GM23338 (cell line): ENCODE measurements at regions not wholly inside any gene's neighbourhood (a gene's known extent, or its start where the extent isn't known, plus 50 kb on each side); places are given as distances from the start of the nearest gene placed in this dataset.

Experiments
- ATAC-seq: fragments of 200-7000 bp; cut with Tn5 transposase; 3 replicates; pipeline ENCODE4 v1.9.1; 2020
- DNase-seq: peaks from one replicate; pipeline ENCODE4 v3.0.0-alpha.2; 2015; ENCODE audit warnings: low spot score
- H2AFZ ChIP-seq: fragments of 200-600 bp; sonication (generic); 2 replicates; pipeline ENCODE4 v1.8.0; 2016; ENCODE audit warnings: antibody characterized with exemption, mild to moderate bottlenecking, moderate library complexity
- H3F3A ChIP-seq: fragments of 200-600 bp; sonication (generic); replicated peaks from 2 replicates; pipeline ENCODE4 v1.8.0; 2017; ENCODE audit warnings: antibody characterized with exemption, mixed run types, low read depth
- H3K27ac ChIP-seq: fragments of 200-600 bp; sonication (generic); 2 replicates; pipeline ENCODE4 v1.6.1; 2016; ENCODE audit warnings: low read depth
- H3K27me3 ChIP-seq: fragments of 200-600 bp; sonication (generic); 2 replicates; pipeline ENCODE4 v1.8.0; 2016; ENCODE audit warnings: mild to moderate bottlenecking, mixed run types, moderate library complexity; ENCODE audit not compliant: insufficient read depth
- H3K36me3 ChIP-seq: fragments of 200-600 bp; sonication (generic); 2 replicates; pipeline ENCODE4 v1.8.0; 2016; ENCODE audit warnings: mild to moderate bottlenecking; ENCODE audit not compliant: insufficient read depth
- H3K4me1 ChIP-seq: fragments of 200-600 bp; sonication (generic); 2 replicates; pipeline ENCODE4 v1.8.0; 2016; ENCODE audit warnings: mild to moderate bottlenecking, moderate library complexity; ENCODE audit not compliant: insufficient read depth
- H3K4me2 ChIP-seq: fragments of 200-600 bp; sonication (generic); 2 replicates; pipeline ENCODE4 v1.7.1; 2017; ENCODE audit warnings: mixed run types
- H3K4me3 ChIP-seq: fragments of 200-600 bp; sonication (generic); 2 replicates; pipeline ENCODE4 v1.6.1; 2016; ENCODE audit warnings: mixed run types
- H3K79me2 ChIP-seq: fragments of 200-600 bp; sonication (generic); replicated peaks from 2 replicates; pipeline ENCODE4 v1.8.0; 2017; ENCODE audit warnings: mild to moderate bottlenecking; ENCODE audit not compliant: insufficient read depth
- H3K9me2 ChIP-seq: fragments of 200-600 bp; sonication (generic); 2 replicates; pipeline ENCODE4 v1.8.0; 2017; ENCODE audit not compliant: insufficient read depth
- H4K20me1 ChIP-seq: fragments of 200-600 bp; sonication (generic); replicated peaks from 2 replicates; pipeline ENCODE4 v1.8.0; 2017; ENCODE audit warnings: mild to moderate bottlenecking; ENCODE audit not compliant: insufficient read depth
- H3K27ac Mint-ChIP-seq: 2 replicates; pipeline ENCODE4 v1.8.0; 2020; ENCODE audit warnings: inconsistent platforms, mild to moderate bottlenecking, moderate library complexity, mixed read lengths
- H3K27me3 Mint-ChIP-seq: 3 replicates; pipeline ENCODE4 v1.8.0; 2022; ENCODE audit warnings: low read depth, mild to moderate bottlenecking, moderate library complexity, mixed read lengths, inconsistent platforms; ENCODE audit not compliant: insufficient read depth, poor library complexity
- H3K36me3 Mint-ChIP-seq: 3 replicates; pipeline ENCODE4 v1.8.0; 2021; ENCODE audit warnings: low read depth, mild to moderate bottlenecking, inconsistent platforms, moderate library complexity, mixed read lengths
- H3K4me1 Mint-ChIP-seq: 3 replicates; pipeline ENCODE4 v1.8.0; 2020; ENCODE audit warnings: mild to moderate bottlenecking, inconsistent platforms, mixed read lengths
- H3K4me3 Mint-ChIP-seq: 3 replicates; pipeline ENCODE4 v1.8.0; 2021; ENCODE audit warnings: moderate library complexity, mild to moderate bottlenecking, inconsistent platforms, mixed read lengths
- H3K9me3 Mint-ChIP-seq: 3 replicates; pipeline ENCODE4 v1.8.0; 2020; ENCODE audit warnings: moderate library complexity, mild to moderate bottlenecking, inconsistent platforms, mixed read lengths
- CREB1 ChIP-seq: fragments of 250-450 bp; sonication (Bioruptor Pico); IDR thresholded peaks from 2 replicates; pipeline ENCODE4 v1.5.0; 2020; ENCODE audit warnings: low read depth, mild to moderate bottlenecking, moderate library complexity
- EZH2 ChIP-seq: fragments of 200-600 bp; sonication (generic); IDR thresholded peaks from one replicate; pipeline ENCODE4 v1.8.0; 2017; ENCODE audit warnings: antibody characterized with exemption, mild to moderate bottlenecking, low read depth; ENCODE audit not compliant: unreplicated experiment
- EZH2phosphoT487 ChIP-seq: fragments of 200-600 bp; sonication (generic); IDR thresholded peaks from one replicate; pipeline ENCODE4 v1.8.1; 2018; ENCODE audit warnings: antibody characterized with exemption; ENCODE audit not compliant: unreplicated experiment
- JUNB ChIP-seq: IDR thresholded peaks from one replicate; pipeline ENCODE4 v1.6.1; 2016; ENCODE audit warnings: antibody characterized with exemption; ENCODE audit not compliant: unreplicated experiment
- NANOG ChIP-seq: IDR thresholded peaks from 2 replicates; pipeline ENCODE4 v1.6.1; 2016; ENCODE audit warnings: antibody characterized with exemption, borderline replicate concordance
- POLR2AphosphoS5 ChIP-seq: IDR thresholded peaks from 2 replicates; pipeline ENCODE4 v1.6.1; 2016; ENCODE audit warnings: antibody characterized with exemption, low read depth
- STAT1 ChIP-seq: IDR thresholded peaks from one replicate; pipeline ENCODE4 v1.6.1; 2016; ENCODE audit warnings: antibody characterized with exemption; ENCODE audit not compliant: unreplicated experiment
- ZNF114 ChIP-seq: fragments of 250-450 bp; sonication (Bioruptor Pico); IDR thresholded peaks from 2 replicates; pipeline ENCODE4 v1.5.0; 2020; ENCODE audit warnings: mild to moderate bottlenecking, moderate library complexity
- ZNF331 ChIP-seq: fragments of 250-450 bp; sonication (Bioruptor Pico); IDR thresholded peaks from 2 replicates; pipeline ENCODE4 v1.5.0; 2020; ENCODE audit warnings: low read depth, mild to moderate bottlenecking, moderate library complexity
- TF ChIP-seq, protein P1 (sequence below): fragments of 250-450 bp; sonication (Bioruptor Pico); IDR thresholded peaks from 2 replicates; pipeline ENCODE4 v1.5.0; 2020; ENCODE audit warnings: mild to moderate bottlenecking, moderate library complexity
- TF ChIP-seq, protein P2 (sequence below): IDR thresholded peaks from 2 replicates; pipeline ENCODE4 v1.6.1; 2016; ENCODE audit warnings: antibody characterized with exemption
- TF ChIP-seq, protein P3 (sequence below), 2 experiments: fragments of 200-600 bp in 1 of 2; sonication (generic) in 1 of 2; conservative IDR thresholded peaks; 2 replicates each; pipeline versions ENCODE4 v1.5.1 to v1.6.1; 2016 to 2017; ENCODE audit warnings: antibody characterized with exemption in 2 of 2, low read depth in 2 of 2, mild to moderate bottlenecking in 2 of 2, moderate library complexity in 1 of 2
- TF ChIP-seq, protein P4 (sequence below): IDR thresholded peaks from one replicate; pipeline ENCODE4 v1.6.1; 2018; ENCODE audit warnings: antibody characterized with exemption; ENCODE audit not compliant: unreplicated experiment

DNA sequence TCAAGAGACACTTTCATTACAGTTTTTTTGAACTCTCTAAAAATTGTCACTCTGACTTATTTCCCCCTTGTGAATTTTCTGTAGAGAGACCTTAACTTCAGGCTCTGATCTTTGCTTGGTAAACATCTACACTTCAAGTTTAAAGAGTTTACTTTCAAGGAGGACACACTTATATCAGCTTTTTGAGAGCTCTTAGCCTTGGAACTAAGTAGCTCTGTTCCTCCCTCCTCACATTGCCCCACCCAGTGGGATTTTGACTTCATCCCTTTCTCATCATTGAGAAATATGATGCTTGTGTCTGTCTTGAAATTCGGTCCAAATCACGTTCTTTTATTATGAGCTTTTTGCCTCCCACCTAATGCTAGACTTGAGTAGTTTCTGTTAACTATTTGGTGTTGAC is 433.4 kb upstream of the MEIS1 start:
- no peak overlapping the region for H2AFZ ChIP-seq
- Mint-ChIP-seq H3K27ac (no peak overlapping the region), H3K4me3 (no peak overlapping the region), H3K36me3 (no peaks in the 10 kb centered on the region), H3K9me3 (no peaks in the 10 kb centered on the region), H3K4me1 (no peaks in the 10 kb centered on the region), H3K27me3 (no peaks in the 10 kb centered on the region)
- TF ChIP-seq, protein P1, sequence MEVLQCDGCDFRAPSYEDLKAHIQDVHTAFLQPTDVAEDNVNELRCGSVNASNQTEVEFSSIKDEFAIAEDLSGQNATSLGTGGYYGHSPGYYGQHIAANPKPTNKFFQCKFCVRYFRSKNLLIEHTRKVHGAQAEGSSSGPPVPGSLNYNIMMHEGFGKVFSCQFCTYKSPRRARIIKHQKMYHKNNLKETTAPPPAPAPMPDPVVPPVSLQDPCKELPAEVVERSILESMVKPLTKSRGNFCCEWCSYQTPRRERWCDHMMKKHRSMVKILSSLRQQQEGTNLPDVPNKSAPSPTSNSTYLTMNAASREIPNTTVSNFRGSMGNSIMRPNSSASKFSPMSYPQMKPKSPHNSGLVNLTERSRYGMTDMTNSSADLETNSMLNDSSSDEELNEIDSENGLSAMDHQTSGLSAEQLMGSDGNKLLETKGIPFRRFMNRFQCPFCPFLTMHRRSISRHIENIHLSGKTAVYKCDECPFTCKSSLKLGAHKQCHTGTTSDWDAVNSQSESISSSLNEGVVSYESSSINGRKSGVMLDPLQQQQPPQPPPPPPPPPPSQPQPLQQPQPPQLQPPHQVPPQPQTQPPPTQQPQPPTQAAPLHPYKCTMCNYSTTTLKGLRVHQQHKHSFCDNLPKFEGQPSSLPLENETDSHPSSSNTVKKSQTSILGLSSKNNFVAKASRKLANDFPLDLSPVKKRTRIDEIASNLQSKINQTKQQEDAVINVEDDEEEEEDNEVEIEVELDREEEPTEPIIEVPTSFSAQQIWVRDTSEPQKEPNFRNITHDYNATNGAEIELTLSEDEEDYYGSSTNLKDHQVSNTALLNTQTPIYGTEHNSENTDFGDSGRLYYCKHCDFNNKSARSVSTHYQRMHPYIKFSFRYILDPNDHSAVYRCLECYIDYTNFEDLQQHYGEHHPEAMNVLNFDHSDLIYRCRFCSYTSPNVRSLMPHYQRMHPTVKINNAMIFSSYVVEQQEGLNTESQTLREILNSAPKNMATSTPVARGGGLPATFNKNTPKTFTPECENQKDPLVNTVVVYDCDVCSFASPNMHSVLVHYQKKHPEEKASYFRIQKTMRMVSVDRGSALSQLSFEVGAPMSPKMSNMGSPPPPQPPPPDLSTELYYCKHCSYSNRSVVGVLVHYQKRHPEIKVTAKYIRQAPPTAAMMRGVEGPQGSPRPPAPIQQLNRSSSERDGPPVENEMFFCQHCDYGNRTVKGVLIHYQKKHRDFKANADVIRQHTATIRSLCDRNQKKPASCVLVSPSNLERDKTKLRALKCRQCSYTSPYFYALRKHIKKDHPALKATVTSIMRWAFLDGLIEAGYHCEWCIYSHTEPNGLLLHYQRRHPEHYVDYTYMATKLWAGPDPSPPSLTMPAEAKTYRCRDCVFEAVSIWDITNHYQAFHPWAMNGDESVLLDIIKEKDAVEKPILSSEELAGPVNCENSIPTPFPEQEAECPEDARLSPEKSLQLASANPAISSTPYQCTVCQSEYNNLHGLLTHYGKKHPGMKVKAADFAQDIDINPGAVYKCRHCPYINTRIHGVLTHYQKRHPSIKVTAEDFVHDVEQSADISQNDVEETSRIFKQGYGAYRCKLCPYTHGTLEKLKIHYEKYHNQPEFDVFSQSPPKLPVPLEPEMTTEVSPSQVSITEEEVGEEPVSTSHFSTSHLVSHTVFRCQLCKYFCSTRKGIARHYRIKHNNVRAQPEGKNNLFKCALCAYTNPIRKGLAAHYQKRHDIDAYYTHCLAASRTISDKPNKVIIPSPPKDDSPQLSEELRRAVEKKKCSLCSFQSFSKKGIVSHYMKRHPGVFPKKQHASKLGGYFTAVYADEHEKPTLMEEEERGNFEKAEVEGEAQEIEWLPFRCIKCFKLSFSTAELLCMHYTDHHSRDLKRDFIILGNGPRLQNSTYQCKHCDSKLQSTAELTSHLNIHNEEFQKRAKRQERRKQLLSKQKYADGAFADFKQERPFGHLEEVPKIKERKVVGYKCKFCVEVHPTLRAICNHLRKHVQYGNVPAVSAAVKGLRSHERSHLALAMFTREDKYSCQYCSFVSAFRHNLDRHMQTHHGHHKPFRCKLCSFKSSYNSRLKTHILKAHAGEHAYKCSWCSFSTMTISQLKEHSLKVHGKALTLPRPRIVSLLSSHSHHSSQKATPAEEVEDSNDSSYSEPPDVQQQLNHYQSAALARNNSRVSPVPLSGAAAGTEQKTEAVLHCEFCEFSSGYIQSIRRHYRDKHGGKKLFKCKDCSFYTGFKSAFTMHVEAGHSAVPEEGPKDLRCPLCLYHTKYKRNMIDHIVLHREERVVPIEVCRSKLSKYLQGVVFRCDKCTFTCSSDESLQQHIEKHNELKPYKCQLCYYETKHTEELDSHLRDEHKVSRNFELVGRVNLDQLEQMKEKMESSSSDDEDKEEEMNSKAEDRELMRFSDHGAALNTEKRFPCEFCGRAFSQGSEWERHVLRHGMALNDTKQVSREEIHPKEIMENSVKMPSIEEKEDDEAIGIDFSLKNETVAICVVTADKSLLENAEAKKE (CRISPR knock-in tag): no peak
- TF ChIP-seq CREB1 (CRISPR knock-in tag) (no peak), JUNB (no peak), EZH2 (no peak), EZH2phosphoT487 (no peak), NANOG (no peak), STAT1 (no peak), ZNF114 (CRISPR knock-in tag) (no peak), ZNF331 (CRISPR knock-in tag) (no peak), POLR2AphosphoS5 (no peak)
- TF ChIP-seq, protein P2, sequence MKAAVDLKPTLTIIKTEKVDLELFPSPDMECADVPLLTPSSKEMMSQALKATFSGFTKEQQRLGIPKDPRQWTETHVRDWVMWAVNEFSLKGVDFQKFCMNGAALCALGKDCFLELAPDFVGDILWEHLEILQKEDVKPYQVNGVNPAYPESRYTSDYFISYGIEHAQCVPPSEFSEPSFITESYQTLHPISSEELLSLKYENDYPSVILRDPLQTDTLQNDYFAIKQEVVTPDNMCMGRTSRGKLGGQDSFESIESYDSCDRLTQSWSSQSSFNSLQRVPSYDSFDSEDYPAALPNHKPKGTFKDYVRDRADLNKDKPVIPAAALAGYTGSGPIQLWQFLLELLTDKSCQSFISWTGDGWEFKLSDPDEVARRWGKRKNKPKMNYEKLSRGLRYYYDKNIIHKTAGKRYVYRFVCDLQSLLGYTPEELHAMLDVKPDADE: no peak
- TF ChIP-seq, protein P3, sequence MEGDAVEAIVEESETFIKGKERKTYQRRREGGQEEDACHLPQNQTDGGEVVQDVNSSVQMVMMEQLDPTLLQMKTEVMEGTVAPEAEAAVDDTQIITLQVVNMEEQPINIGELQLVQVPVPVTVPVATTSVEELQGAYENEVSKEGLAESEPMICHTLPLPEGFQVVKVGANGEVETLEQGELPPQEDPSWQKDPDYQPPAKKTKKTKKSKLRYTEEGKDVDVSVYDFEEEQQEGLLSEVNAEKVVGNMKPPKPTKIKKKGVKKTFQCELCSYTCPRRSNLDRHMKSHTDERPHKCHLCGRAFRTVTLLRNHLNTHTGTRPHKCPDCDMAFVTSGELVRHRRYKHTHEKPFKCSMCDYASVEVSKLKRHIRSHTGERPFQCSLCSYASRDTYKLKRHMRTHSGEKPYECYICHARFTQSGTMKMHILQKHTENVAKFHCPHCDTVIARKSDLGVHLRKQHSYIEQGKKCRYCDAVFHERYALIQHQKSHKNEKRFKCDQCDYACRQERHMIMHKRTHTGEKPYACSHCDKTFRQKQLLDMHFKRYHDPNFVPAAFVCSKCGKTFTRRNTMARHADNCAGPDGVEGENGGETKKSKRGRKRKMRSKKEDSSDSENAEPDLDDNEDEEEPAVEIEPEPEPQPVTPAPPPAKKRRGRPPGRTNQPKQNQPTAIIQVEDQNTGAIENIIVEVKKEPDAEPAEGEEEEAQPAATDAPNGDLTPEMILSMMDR (conservative IDR thresholded peaks at IDR 0.05; ENCODE audit: low read depth in 2 of 2): no peak
- TF ChIP-seq, protein P4, sequence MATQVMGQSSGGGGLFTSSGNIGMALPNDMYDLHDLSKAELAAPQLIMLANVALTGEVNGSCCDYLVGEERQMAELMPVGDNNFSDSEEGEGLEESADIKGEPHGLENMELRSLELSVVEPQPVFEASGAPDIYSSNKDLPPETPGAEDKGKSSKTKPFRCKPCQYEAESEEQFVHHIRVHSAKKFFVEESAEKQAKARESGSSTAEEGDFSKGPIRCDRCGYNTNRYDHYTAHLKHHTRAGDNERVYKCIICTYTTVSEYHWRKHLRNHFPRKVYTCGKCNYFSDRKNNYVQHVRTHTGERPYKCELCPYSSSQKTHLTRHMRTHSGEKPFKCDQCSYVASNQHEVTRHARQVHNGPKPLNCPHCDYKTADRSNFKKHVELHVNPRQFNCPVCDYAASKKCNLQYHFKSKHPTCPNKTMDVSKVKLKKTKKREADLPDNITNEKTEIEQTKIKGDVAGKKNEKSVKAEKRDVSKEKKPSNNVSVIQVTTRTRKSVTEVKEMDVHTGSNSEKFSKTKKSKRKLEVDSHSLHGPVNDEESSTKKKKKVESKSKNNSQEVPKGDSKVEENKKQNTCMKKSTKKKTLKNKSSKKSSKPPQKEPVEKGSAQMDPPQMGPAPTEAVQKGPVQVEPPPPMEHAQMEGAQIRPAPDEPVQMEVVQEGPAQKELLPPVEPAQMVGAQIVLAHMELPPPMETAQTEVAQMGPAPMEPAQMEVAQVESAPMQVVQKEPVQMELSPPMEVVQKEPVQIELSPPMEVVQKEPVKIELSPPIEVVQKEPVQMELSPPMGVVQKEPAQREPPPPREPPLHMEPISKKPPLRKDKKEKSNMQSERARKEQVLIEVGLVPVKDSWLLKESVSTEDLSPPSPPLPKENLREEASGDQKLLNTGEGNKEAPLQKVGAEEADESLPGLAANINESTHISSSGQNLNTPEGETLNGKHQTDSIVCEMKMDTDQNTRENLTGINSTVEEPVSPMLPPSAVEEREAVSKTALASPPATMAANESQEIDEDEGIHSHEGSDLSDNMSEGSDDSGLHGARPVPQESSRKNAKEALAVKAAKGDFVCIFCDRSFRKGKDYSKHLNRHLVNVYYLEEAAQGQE: no peak
- no peak for ATAC-seq
- H3K4me2 ChIP-seq: no peak overlapping the region
- no peak overlapping the region for H3K4me3 ChIP-seq
- H3K9me2 ChIP-seq: 0 out of 2 replicates have a peak, but pooled peaks cover 4% of the 10 kb centered on the region
- H4K20me1 ChIP-seq: no peaks in the 10 kb centered on the region
- H3K36me3 ChIP-seq: no peaks in the 10 kb centered on the region
- DNase-seq: no peak
- no peaks in the 10 kb centered on the region for H3K79me2 ChIP-seq
- H3K27ac ChIP-seq: no peak overlapping the region
- no peaks in the 10 kb centered on the region for H3K4me1 ChIP-seq
- no peaks in the 10 kb centered on the region for H3F3A ChIP-seq
- no peaks in the 10 kb centered on the region for H3K27me3 ChIP-seq
